H9 (cell line): ENCODE measurements at regions not wholly inside any gene's neighbourhood (a gene's known extent, or its start where the extent isn't known, plus 50 kb on each side); places are given as distances from the start of the nearest gene placed in this dataset.

Experiments used
- DNase-seq: peaks from one replicate; pipeline ENCODE4 v3.0.0-alpha.2; 2017
- H2AFZ ChIP-seq: one replicate; pipeline ENCODE4 v1.6.1; 2013; ENCODE audit warnings: mild to moderate bottlenecking, low read length, control low read depth, moderate library complexity
- H2AK5ac ChIP-seq: 2 replicates; pipeline ENCODE4 v1.6.1; 2013; ENCODE audit warnings: low read length, control low read depth, mixed read lengths; ENCODE audit not compliant: insufficient read length
- H2BK120ac ChIP-seq: one replicate; pipeline ENCODE4 v1.6.1; 2013; ENCODE audit warnings: low read depth, mild to moderate bottlenecking, low read length, control low read depth, inconsistent platforms; ENCODE audit not compliant: poor library complexity, severe bottlenecking
- H2BK12ac ChIP-seq: 2 replicates; pipeline ENCODE4 v1.6.1; 2013; ENCODE audit warnings: low read length, control low read depth, mixed read lengths, low read depth; ENCODE audit not compliant: insufficient read length
- H2BK15ac ChIP-seq: 2 replicates; pipeline ENCODE4 v1.6.1; 2013; ENCODE audit warnings: low read depth, low read length, control low read depth
- H2BK20ac ChIP-seq: one replicate; pipeline ENCODE4 v1.6.1; 2013; ENCODE audit warnings: low read depth, mild to moderate bottlenecking, low read length, control low read depth, inconsistent platforms; ENCODE audit not compliant: poor library complexity, severe bottlenecking
- H2BK5ac ChIP-seq: 2 replicates; pipeline ENCODE4 v1.6.1; 2013; ENCODE audit warnings: low read length, control low read depth, mixed read lengths; ENCODE audit not compliant: insufficient read length
- H3K14ac ChIP-seq: 2 replicates; pipeline ENCODE4 v1.6.1; 2013; ENCODE audit warnings: low read length, control low read depth; ENCODE audit not compliant: insufficient read depth
- H3K18ac ChIP-seq: 2 replicates; pipeline ENCODE4 v1.6.1; 2013; ENCODE audit warnings: low read depth, mild to moderate bottlenecking, mixed read lengths, low read length, control low read depth; ENCODE audit not compliant: insufficient read length
- H3K23ac ChIP-seq: 2 replicates; pipeline ENCODE4 v1.6.1; 2013; ENCODE audit warnings: low read length, control low read depth, mixed read lengths, low read depth; ENCODE audit not compliant: insufficient read length
- H3K23me2 ChIP-seq: 2 replicates; pipeline ENCODE4 v1.6.1; 2013; ENCODE audit warnings: low read depth, mild to moderate bottlenecking, mixed read lengths, low read length, control low read depth; ENCODE audit not compliant: insufficient read length, poor library complexity, severe bottlenecking
- H3K27ac ChIP-seq: 2 replicates; pipeline ENCODE4 v1.5.1; 2013; ENCODE audit warnings: low read length, control low read depth, mixed read lengths, low read depth; ENCODE audit not compliant: insufficient read length
- H3K27me3 ChIP-seq: 2 replicates; pipeline ENCODE4 v1.6.1; 2013; ENCODE audit warnings: low read length, control low read depth, inconsistent platforms; ENCODE audit not compliant: insufficient read depth
- H3K4ac ChIP-seq: 2 replicates; pipeline ENCODE4 v1.6.1; 2013; ENCODE audit warnings: low read depth, mild to moderate bottlenecking, control low read depth, inconsistent platforms, low read length, moderate library complexity
- H3K4me1 ChIP-seq: 2 replicates; pipeline ENCODE4 v1.6.1; 2013; ENCODE audit warnings: low read length, control low read depth, inconsistent platforms; ENCODE audit not compliant: insufficient read depth
- H3K4me2 ChIP-seq: 2 replicates; pipeline ENCODE4 v1.6.1; 2013; ENCODE audit warnings: low read length, control low read depth, mixed read lengths; ENCODE audit not compliant: insufficient read length, insufficient read depth
- H3K56ac ChIP-seq: 2 replicates; pipeline ENCODE4 v1.6.1; 2013; ENCODE audit warnings: low read depth, mild to moderate bottlenecking, mixed read lengths, low read length, control low read depth; ENCODE audit not compliant: insufficient read length
- H3K79me1 ChIP-seq: 2 replicates; pipeline ENCODE4 v1.6.1; 2013; ENCODE audit warnings: low read depth, mild to moderate bottlenecking, moderate library complexity, low read length, control low read depth, inconsistent platforms; ENCODE audit not compliant: insufficient read depth, poor library complexity, severe bottlenecking
- H3K79me2 ChIP-seq: 2 replicates; pipeline ENCODE4 v1.6.1; 2013; ENCODE audit warnings: low read length, control low read depth, inconsistent platforms; ENCODE audit not compliant: insufficient read depth
- H3K9ac ChIP-seq: 2 replicates; pipeline ENCODE4 v1.6.1; 2013; ENCODE audit warnings: low read length, control low read depth, mixed read lengths; ENCODE audit not compliant: insufficient read length; ENCODE audit errors: extremely low read depth
- H3K9me3 ChIP-seq: one replicate; pipeline ENCODE4 v1.6.1; 2013; ENCODE audit warnings: low read depth, low read length, inconsistent platforms; ENCODE audit not compliant: control insufficient read depth
- H3T11ph ChIP-seq: one replicate; pipeline ENCODE4 v1.6.1; 2013; ENCODE audit warnings: mild to moderate bottlenecking, low read length, control low read depth, inconsistent platforms
- H4K20me1 ChIP-seq: one replicate; pipeline ENCODE4 v1.6.1; 2013; ENCODE audit not compliant: control insufficient read depth, insufficient read length, insufficient read depth
- H4K5ac ChIP-seq: 2 replicates; pipeline ENCODE4 v1.6.1; 2013; ENCODE audit warnings: low read depth, mild to moderate bottlenecking, mixed read lengths, low read length, control low read depth; ENCODE audit not compliant: insufficient read length
- H4K8ac ChIP-seq: replicated peaks from 2 replicates; pipeline ENCODE4 v1.6.1; 2013; ENCODE audit warnings: low read length, control low read depth, mixed read lengths, low read depth; ENCODE audit not compliant: insufficient read length
- H4K91ac ChIP-seq: 2 replicates; pipeline ENCODE4 v1.6.1; 2013; ENCODE audit warnings: low read depth, mild to moderate bottlenecking, moderate library complexity, mixed read lengths, low read length, control low read depth; ENCODE audit not compliant: insufficient read length
- H3K27ac Mint-ChIP-seq, 3 experiments: 2 replicates in 2 of 3; 3 replicates in 1 of 3; pipeline ENCODE4 v1.8.0; 2020 to 2021; ENCODE audit warnings: mixed read lengths in 3 of 3, mild to moderate bottlenecking in 1 of 3, moderate library complexity in 1 of 3
- H3K27me3 Mint-ChIP-seq: 2 replicates; pipeline ENCODE4 v1.8.0; 2021; ENCODE audit warnings: low read depth, mild to moderate bottlenecking, moderate library complexity, mixed read lengths
- H3K36me3 Mint-ChIP-seq, 3 experiments: 2 replicates in 2 of 3; 3 replicates in 1 of 3; pipeline ENCODE4 v1.8.0; 2020 to 2021; ENCODE audit warnings: low read depth in 3 of 3, mixed read lengths in 3 of 3; ENCODE audit not compliant: insufficient read depth in 1 of 3
- H3K4me1 Mint-ChIP-seq, 2 experiments: 2 replicates each; pipeline ENCODE4 v1.8.0; 2020; ENCODE audit warnings: mixed read lengths in 2 of 2
- H3K4me3 Mint-ChIP-seq, 2 experiments: 2 replicates in 1 of 2; 3 replicates in 1 of 2; pipeline ENCODE4 v1.8.0; 2020 to 2021; ENCODE audit warnings: mild to moderate bottlenecking in 2 of 2, mixed read lengths in 2 of 2, moderate library complexity in 1 of 2
- H3K9me3 Mint-ChIP-seq, 2 experiments: 2 replicates in 1 of 2; 3 replicates in 1 of 2; pipeline ENCODE4 v1.8.0; 2020; ENCODE audit warnings: mild to moderate bottlenecking in 2 of 2, mixed read lengths in 2 of 2, moderate library complexity in 1 of 2
- CTCF ChIP-seq: fragments of 200-600 bp; sonication (generic); conservative IDR thresholded peaks from 3 replicates; pipeline ENCODE4 v1.8.0; 2021; ENCODE audit warnings: antibody characterized with exemption, mild to moderate bottlenecking
- WGBS: extraction: QIAGEN DNeasy Blood & Tissue Kit; methylation state at CpG from one replicate; pipeline ENCODE4 v1.1.7; 2013; ENCODE audit warnings: missing lambda C conversion rate, low lambda C conversion rate, mixed read lengths; ENCODE audit not compliant: insufficient read length; ENCODE audit errors: extremely low coverage; 5-methylcytosine and 5-hydroxymethylcytosine counted together

- Histone ChIP-seq H3K79me1 (no peaks in the 10 kb centered on the region), H3K14ac (no peak overlapping the region), H4K20me1 (no peaks in the 10 kb centered on the region), H2BK5ac (no peak overlapping the region), H3K23ac (no peak overlapping the region), H3K4me2 (no peak overlapping the region), H2AK5ac (no peak overlapping the region), H4K91ac (no peak overlapping the region), H4K8ac (no peak overlapping the region), H3K23me2 (no peaks in the 10 kb centered on the region), H3K4me1 (no peaks in the 10 kb centered on the region), H2BK120ac (no peak overlapping the region), H3K18ac (no peak overlapping the region), H3K79me2 (no peaks in the 10 kb centered on the region), H3K27me3 (no peaks in the 10 kb centered on the region), H2AFZ (no peak overlapping the region), H3T11ph (no peak overlapping the region), H3K4ac (no peak overlapping the region), H3K9me3 (no peaks in the 10 kb centered on the region), H2BK12ac (no peak overlapping the region), H3K56ac (no peak overlapping the region), H3K9ac (no peak overlapping the region), H4K5ac (no peak overlapping the region), H3K27ac (no peak overlapping the region), H2BK20ac (no peak overlapping the region), H2BK15ac (no peak overlapping the region)
- TF ChIP-seq CTCF: no peak
- no peak for DNase-seq
- H3K27ac Mint-ChIP-seq: no peak overlapping the region; a peak in 1 of 7 replicates
- H3K27me3 Mint-ChIP-seq: no peaks in the 10 kb centered on the region
- no peaks in the 10 kb centered on the region for H3K4me1 Mint-ChIP-seq
- H3K9me3 Mint-ChIP-seq: no peaks in the 10 kb centered on the region
- no peak overlapping the region for H3K4me3 Mint-ChIP-seq
- WGBS: no CpG with 5 or more reads among the region's 4 CpGs
- H3K36me3 Mint-ChIP-seq: no peaks in the 10 kb centered on the region
Measured at GRCh38 chr2:137900421-137901141, 63.7 kb upstream of the HNMT start.
